GM19025 (cell line): ENCODE measurements at regions not wholly inside any gene's neighbourhood (a gene's known extent, or its start where the extent isn't known, plus 50 kb on each side); places are given as distances from the start of the nearest gene placed in this dataset.
"Not testable (repeated sequence)": the region's sequence is repeated elsewhere in the genome, so short reads cannot be mapped to it uniquely, and the experiment has no call there.

ENCODE experiments used
- ATAC-seq: cut with Tn5 transposase; IDR thresholded peaks from one replicate; pipeline ENCODE4 v1.9.1; 2021; ENCODE audit warnings: mild to moderate bottlenecking, low read depth, moderate library complexity; ENCODE audit not compliant: unreplicated experiment

DNA sequence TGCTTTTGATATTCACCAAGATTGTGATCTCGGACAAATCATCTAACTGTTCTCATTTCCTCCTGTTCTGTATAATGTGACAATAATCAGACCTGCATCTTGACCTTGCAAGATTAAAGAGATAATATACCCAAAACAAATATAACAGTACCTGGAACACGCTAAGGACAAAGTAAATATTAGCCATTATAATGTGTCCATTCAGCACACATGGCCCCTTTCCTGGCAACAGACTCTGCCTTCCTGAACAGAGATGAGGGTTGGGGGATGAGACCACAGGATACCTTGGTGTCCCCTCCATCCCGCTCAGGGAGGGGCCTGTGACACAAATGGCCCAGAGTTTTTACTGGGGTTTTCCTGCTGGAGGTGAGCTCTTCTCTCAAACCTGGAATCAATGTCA is 143.4 kb upstream of the SERPINE2 start:
- ATAC-seq = no peak

DNA sequence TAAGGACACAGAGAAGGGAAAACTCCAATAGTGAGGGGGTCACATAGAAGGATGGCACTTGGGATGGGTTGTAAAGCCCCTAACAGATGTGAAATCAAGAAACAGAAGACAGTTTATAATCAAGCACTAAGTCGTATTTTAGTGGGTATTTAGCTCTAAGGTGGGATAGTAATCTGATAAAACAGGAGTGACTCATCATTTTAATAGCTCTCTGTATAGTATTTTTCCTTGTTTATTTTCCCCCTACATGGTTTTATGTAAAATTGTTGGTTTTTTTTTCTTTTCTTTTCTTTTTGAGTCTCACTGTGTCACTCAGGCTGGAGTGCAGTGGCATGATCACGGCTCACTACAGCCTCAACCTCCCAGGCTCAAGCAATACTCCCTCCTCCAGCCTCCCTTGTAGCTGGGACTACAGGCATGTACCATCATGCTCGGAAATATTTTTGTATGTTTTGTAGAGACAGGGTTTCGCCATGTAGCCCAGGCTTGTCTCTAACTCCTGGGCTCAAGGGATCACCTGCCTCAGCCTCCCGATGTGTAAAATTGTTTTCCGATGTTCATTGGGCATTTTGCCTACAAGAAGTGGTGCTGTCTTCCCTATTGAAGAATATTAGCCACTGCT is 142.6 kb upstream of the SERPINE2 start:
- no peak for ATAC-seq

DNA sequence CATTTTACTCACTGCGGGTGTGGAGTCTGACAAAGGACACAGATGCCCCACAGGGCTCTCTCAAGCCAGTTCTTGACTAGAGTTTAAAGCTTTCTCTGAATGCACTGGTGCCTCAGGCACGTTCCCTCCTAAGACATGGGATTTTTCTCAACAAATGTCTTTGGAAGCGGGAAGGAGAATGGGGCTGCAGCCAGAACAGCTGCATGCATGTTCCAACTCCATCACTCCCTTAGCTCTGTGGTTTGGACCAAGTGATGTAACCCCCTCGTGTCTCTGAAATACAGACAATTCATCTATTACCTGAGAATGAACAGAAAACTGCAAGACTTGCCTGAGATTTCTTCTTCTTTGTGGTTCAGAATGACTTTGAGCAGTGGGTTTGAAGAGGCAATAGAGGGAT is 141.7 kb upstream of the SERPINE2 start:
- no peak for ATAC-seq

DNA sequence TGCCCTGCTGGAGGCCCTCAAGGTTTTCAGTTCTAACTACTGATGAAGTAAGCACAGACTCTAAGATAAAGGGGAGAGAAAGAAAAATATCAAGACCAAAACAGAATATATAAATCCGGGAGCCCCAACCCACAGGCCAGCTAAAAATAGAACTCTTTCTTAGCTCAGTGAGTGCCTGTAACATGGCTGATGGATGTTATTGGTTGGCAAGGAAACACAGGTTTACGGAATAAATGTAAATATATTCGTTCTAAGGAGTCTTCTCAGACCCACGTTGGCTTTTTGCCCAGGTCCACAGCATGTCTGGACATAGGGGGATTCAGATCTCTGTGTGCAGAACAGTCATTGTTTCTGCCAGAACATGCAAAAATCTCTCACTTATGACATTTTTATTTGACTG is 139.0 kb upstream of the SERPINE2 start:
- ATAC-seq = no peak

DNA sequence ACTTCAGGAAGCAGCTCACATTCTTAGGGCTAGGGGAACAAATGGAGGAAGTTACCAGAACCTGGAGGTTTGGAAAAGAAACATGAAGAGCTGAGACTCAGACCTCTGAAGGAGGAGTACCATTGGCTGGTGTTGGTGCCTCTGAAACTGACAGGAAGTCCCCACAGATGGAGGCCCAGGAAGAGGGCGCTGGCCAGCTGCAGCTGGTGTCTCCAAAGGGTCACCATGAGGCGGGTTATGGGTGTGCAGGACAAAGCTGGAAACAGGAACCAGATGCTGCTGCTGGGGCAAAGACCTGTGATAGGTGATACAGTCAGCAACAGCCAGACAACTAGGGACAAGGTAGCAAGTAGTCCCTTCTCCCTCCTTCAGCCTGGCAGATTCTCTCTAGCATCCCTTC is 136.5 kb upstream of the SERPINE2 start:
- ATAC-seq = no peak

DNA sequence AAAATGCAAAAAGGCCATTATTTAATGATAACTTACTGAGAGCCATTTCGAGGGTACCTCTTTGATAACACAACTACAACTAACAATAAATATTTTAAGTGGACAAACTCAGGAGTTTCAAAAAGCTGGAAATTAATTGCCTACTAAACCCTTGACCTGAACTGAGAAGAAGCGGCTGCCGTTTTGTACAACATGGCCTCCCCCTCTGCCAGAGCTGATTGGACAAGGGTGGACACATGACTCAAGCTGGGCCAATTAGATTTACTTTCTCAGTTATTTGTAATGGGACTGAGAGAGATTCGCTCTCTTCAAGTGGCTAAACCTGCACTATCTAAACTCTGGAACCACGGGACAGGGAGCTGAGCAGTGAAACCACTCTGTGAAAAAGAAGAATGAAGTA is 135.9 kb upstream of the SERPINE2 start:
- no peak for ATAC-seq

DNA sequence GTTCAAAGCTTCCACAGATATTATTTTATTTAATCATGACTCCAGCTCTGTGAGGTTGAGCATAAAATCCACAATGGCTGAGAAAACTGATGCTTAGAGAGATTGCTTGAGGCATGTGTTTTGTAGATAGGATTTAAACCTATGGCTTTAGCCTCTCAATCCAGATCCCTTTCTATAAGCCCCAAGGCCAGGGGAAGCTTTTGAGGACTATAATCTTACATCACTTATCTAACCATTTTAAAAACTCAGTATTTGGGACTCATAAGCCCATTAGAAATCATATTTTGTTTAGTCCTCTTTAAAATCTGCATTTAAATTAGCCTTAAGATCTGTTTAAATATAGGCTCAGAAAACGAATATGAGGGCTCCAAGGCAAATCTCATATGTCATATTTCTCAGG is 135.4 kb upstream of the SERPINE2 start:
- ATAC-seq = no peak

DNA sequence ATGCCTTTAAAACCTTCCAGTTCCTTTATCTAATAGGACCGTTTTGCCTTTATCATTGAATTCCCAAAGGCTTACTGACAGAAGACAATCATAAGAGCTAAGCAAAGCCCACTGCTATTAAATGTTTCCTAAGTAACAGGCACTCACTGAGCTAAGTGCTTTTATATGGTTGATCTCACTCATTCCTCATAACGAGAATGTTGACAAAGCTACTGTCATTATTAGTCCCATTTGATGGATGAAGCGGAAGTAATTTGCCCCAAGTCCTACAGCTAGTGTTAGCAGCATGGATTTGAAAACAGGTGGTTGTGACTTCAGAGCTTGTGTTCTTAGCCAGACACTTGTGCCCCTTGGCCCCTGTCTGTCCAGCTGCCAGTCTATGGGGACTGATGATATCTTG is 134.8 kb upstream of the SERPINE2 start:
- ATAC-seq = no peak

DNA sequence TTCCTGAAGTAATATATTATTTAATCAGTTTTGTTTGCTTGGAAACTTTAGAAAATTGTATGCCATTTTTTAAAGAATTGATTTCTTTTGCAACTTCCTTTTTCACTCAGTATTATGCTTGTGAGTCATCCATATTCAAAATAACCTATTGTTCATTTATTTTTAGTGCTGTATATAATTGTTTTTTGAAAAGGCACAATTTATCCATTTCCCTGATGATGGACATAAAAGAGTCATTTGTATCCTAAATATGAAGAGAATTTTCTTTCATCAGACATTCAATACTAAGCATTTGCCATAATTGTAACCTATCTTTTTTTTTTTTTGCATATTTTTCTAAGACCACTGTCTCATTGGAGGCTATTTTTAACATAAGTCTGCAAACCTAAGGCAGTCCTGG is 134.1 kb upstream of the SERPINE2 start:
- ATAC-seq = no peak

DNA sequence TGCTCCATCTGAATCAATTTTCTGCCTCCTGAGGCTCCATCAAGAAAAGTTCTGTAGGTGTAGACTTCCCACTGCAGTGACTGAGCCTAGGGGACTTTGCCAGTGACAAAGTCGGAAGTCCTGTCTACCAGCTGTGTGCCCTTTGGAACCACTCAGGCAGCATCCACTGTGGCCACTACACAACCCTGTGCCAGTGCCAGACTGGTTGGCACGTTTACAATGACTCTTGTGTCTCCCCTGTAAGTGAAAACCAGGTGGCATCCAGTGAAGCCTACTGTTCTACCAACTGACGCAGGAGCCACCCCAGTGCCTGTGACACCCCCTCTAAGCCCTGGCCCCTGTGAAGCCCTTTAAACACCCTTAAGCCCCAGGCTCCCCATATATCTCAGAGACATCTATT is 132.1 kb upstream of the SERPINE2 start:
- ATAC-seq = no peak

DNA sequence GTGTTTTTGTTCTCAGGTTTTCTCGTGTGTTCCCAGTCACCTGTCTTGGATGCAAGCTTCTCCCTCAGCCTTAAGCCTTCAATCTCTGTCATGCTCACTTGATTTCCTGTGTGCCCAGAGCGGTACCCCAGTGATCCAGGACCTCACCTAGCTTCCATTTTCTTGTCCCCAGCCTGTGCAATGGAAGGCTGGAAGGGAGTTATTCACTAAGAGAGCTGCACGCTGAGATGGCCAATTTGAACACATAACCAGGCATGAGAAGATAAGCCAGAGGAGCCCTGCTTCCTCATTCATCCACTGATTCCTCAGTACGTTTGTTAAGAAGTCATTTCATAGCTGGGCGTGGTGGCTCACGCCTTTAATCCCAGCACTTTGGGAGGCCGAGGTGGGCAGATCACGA is 130.8 kb upstream of the SERPINE2 start:
- ATAC-seq = no peak

DNA sequence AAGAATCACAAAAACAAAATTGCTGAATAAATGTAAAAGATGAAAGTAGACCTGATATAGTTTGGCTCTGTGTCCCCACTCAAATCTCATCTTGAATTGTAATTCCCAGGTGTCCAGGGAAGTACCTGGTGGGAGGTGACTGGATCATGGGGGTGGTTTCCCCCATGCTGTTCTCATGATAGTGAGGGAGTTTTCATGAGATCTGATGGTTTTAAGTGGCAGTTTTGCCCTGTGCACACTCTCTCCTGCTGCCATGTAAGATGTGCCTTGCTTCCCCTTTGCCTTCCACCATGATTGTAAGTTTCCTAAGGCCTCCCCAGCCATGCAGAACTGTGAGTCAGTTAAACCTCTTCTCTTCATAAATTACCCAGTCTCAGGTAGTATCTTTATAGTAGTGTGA is 128.7 kb upstream of the SERPINE2 start:
- not testable (repeated sequence) for ATAC-seq

DNA sequence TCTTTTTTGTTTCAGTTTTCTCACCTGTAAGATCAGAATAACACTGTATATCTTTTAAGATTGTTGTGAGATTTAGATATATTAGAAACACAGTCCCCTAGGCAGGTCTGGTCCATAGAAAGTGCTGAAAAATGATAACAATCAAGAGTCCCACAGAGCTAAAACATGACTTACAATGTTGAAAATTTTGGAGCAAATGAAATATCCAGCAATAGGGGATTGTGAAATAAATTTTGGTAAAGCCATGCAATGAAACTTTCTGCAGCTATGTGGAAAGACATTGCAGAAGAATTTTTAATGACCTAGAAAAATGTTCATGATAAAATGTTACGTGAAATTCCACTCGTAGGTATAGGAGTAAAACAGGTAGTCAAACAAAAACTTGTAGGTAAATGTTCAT is 127.6 kb upstream of the SERPINE2 start:
- ATAC-seq = no peak

DNA sequence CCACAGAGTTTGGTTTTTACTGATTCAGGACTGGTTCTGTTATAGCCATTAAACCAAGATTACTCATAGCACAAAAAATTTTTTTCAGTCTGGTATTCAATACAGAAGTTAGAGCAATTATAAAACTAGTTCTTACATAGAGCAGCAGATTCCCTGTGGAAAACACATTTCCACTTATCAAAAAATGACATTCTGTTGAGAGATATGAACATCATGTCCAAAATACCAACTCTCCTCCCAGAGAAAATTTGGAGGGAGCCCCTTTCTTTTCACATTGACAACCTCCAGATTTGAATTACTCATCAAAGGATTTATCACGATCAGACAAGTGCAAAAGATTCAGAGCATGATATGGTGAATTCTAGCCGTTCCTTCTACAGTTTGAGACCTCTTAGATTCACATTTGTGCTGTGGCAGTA is 126.8 kb upstream of the SERPINE2 start:
- no peak for ATAC-seq

DNA sequence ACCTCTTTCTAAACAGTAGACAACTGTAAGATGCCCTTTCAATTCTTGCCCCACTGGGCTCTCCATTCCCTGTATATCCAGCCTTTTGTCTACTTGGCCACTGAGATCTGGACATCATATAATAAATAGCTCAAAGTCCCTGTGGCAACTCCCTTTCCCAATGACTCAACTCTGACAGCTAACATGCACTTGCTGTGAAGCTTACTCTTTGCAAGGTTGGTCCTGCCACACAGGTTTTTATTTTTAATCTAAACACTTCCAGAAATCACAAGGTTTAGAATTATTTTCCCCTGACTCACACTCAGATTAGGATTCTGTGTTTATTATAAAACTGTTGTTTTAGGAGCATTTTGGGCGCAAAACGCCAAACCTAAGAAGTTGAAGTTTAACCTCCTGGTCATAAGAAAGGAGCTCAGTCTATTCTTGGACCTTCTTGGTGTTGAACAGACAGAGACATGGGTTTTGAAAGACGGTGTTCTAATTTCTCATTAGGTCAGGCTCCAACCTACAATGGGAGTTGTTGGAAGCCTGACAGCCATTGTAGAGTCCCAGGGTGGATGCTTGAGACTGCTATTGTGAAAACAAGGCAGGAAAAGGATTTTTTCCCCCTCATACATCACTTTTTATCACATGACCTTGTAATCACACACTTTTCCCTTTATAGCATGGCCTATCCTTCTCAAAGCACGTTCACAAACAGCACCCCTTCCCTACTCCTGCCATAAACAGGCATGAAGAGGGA is 124.7 kb upstream of the SERPINE2 start:
- ATAC-seq = no peak

DNA sequence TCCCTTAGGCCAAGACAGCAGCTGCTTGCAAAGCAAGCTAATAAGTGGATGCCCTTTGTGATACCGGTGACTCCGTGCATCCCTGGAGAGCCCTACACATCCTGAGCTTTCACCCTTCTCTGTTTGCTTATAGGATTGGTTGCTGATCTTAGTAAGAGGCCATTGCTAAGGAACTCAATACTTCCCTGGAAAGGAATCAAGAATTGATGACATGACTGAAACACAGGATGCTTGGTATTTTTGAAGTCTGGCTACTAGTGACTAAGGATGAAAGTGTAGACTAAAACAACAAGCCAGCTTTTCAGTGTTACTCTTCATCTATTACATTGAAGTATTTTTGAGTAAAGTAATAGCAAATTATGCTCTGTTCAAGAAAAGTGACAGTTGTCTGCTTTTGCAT is 123.0 kb upstream of the SERPINE2 start:
- no peak for ATAC-seq

DNA sequence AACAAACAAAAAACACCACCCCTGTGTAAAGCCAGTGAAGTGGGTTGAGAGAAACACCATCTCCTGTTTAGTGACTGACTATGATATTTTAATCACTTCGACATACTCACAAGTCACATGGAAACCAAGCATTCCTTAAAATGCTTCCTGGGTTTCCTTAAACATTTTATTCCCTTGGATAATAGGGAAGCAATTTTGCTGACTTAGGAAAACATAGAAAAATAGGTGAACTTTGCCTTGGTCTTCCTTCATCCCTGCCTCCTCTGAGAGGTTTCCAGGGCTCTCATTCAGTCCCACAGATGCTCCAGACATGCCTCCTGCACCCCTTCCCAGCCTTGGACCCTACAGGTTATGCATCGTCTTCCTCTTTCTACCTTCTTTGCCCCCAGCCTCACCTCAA is 122.6 kb upstream of the SERPINE2 start:
- ATAC-seq = no peak

DNA sequence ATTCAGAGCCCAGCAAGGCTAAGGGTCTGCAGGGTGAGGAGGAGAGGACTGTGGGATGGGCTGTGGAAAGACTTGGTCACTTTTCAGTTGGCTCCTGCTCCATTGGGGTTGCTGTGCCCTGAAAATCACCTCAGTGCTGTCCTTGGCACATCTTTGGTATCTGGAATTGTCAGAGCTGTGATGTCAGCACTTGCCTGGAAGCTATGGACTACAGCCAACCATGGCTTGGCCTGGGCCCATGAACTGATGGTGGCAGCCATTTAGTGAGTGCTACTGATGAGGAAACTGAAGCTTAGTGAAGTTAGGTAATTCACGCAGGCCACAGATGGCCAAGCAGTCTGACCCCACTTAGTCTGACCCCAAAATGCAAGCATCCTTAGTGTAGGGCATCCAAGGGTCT is 121.8 kb upstream of the SERPINE2 start:
- no peak for ATAC-seq

DNA sequence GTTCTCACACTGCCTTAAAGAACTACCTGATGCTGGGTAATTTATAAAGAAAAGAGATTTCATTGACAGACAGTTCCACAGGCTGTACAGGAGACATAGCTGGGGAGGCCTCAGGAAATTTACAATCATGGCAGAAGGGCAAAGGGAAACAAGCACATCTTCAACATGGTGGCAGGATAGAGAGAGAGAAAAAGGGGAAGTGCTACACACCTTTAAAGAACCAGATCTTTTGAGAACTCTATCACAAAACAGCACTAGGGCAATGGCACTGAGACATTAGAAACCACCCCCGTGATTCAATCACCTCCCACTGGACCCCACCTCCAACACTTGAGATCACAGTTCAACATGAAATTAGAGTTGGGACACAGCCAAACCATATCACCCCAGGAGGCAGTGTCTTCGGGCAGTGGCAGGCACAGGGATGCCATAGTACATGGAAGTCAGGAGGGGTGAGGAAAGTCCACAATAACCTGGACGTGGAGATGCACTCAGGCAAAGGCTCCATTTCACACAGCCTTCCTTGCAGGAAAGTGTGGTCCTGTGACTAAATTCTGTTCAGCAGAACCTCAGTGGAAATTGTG is 120.4 kb upstream of the SERPINE2 start:
- ATAC-seq = no peak

DNA sequence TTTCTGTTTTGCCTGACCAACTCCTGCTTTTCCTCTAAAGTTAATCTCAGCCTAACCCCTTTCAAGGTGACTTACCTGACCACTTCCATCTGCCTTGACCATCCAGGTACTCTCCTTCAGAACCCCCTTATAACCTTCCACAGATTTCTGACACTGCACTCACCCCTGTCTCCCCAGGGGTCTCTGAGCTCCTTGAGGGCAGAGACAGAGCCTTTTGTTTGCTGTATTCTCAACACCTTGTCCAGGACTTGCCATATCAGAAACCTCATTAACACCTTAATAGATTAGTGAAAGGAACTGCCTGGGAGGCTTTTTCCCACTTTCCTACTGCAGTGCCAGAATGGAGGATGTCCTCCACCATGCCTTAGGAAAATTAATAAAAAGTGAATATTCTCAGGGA is 119.7 kb upstream of the SERPINE2 start:
- no peak for ATAC-seq

DNA sequence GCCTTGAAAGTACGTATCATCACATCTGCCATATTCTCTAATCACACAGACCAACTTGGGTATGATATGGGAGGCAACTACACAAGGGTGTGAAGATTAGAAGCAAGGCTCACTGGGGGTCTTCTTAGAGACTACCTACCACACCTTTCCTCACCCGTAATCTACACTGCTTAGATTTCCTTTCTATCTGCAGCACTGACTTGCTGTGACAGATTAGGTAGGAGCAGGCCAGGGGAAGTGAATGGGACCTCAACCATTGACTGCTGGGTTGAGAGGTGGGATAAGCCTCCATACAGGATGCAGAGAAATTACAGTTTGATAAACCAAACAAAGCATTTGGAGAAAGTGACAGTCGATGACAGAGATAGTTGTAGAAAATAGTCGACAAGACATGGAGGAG is 119.0 kb upstream of the SERPINE2 start:
- ATAC-seq = no peak

DNA sequence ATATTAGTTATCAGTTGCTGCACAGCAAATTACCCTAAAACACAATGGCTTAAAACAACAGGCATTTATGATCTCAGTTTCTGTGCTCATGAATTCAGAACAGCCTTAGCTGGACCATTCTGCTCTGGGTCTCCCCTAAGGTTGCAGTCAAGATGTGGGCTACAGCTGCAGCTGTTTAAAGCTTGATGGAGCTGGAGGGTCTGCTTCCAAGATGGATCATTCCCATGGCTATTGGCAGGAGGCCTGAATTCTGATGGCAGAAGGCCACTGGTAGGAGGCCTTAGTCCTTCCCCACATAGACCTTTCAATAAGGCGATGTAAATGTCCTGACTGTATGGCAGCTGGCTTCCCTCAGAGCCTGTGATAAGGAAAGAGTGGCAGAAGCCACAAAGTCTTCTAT is 118.6 kb upstream of the SERPINE2 start:
- no peak for ATAC-seq
